Urothelium cell line (cell line): ENCODE measurements at regions not wholly inside any gene's neighbourhood (a gene's known extent, or its start where the extent isn't known, plus 50 kb on each side); places are given as distances from the start of the nearest gene placed in this dataset.

Experiments
- DNase-seq: peaks from one replicate; pipeline ENCODE4 v3.0.0; 2011; ENCODE audit warnings: low spot score, mixed read lengths
- FAIRE-seq: peaks from 2 replicates; lab custom pipeline; 2011; peaks lifted over from hg19 to GRCh38; lab: Jason Lieb, UNC

- no peak for FAIRE-seq
Observed at GRCh38 chr17:62119373-62119772, 54.3 kb upstream of the MED13 start.

More at GRCh38 chr17:62119373-62119772, 54.3 kb upstream of the MED13 start:
- no peak for DNase-seq
